HFF-Myc (cell line): ENCODE measurements at regions not wholly inside any gene's neighbourhood (a gene's known extent, or its start where the extent isn't known, plus 50 kb on each side); places are given as distances from the start of the nearest gene placed in this dataset.
A peak's percentile ranks its signal among the peaks of the same experiment; 100 is the strongest.

Experiments
- DNase-seq: peaks from one replicate; pipeline ENCODE4 v3.0.0-alpha.2; 2011; ENCODE audit warnings: low read depth; ENCODE audit errors: extremely low read depth
- H3K4me3 ChIP-seq: replicated peaks from 2 replicates; pipeline ENCODE4 v1.5.1; 2011; ENCODE audit warnings: low read depth, mild to moderate bottlenecking, control low read depth, low read length
- TF ChIP-seq, protein P1 (sequence below): IDR thresholded peaks from 2 replicates; pipeline ENCODE4 v1.5.1; 2012; ENCODE audit warnings: mild to moderate bottlenecking, low read depth, low read length, control low read depth; ENCODE audit errors: missing control alignments

DNA sequence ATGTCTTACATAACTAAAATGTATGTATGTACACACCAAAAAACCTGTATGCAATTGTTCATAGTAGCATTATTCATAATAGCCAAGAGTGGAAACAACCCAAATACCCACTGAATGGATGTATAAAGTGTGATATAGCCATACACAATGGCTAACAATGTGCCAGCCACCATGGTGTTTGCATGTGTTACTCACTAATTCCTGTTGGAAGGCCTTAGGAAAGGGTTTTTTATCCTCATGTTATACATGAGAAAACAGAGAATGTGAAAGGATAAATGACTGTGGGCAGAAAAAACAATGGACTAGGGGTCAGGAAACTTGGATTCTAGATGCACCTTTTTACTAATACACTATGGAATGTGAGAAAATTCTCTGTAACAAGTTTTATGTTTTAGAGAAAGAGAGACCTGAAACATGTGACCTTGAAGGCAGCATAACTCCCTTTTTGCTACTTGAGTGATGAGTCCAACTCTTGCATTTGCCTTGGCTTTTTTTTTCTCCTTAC is 55.7 kb downstream of the TIGD2 start:
- no peak overlapping the region for H3K4me3 ChIP-seq
- TF ChIP-seq, protein P1, sequence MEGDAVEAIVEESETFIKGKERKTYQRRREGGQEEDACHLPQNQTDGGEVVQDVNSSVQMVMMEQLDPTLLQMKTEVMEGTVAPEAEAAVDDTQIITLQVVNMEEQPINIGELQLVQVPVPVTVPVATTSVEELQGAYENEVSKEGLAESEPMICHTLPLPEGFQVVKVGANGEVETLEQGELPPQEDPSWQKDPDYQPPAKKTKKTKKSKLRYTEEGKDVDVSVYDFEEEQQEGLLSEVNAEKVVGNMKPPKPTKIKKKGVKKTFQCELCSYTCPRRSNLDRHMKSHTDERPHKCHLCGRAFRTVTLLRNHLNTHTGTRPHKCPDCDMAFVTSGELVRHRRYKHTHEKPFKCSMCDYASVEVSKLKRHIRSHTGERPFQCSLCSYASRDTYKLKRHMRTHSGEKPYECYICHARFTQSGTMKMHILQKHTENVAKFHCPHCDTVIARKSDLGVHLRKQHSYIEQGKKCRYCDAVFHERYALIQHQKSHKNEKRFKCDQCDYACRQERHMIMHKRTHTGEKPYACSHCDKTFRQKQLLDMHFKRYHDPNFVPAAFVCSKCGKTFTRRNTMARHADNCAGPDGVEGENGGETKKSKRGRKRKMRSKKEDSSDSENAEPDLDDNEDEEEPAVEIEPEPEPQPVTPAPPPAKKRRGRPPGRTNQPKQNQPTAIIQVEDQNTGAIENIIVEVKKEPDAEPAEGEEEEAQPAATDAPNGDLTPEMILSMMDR = no peak

GRCh38 chr4:89171176-89171805 is 60.0 kb downstream of the TIGD2 start:
- DNase-seq = no peak
- no peak overlapping the region for H3K4me3 ChIP-seq

More for the DNA sequence above, 55.7 kb downstream of the TIGD2 start:
- DNase-seq = no peak

DNA sequence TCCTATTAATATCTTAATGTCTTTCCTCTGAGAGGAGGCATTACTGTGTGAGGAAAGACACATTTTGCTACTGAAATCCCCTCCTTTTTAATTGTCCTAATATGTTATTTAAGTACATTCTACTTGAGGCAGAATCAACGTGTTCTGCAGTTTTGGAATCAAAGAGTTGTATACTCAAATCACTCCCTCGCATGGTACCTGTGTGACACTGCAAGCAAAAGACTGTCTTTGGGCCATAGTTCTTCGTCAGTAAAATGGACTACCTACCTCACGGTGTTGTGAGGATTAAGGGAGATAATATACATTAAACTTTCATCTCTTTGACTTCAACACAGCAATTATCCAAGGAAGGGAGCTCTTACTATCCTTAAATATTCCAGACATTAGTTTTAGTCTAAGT is 61.5 kb downstream of the TIGD2 start:
- no peak overlapping the region for H3K4me3 ChIP-seq
- no peak for DNase-seq

More at GRCh38 chr4:89171176-89171805, 60.0 kb downstream of the TIGD2 start:
- TF ChIP-seq, protein P1 = no peak

GRCh38 chr4:89173336-89174090 is 62.2 kb downstream of the TIGD2 start:
- no peak for DNase-seq
- TF ChIP-seq, protein P1 = no peak
- H3K4me3 ChIP-seq = no peak overlapping the region

More for the DNA sequence above, 61.5 kb downstream of the TIGD2 start:
- TF ChIP-seq, protein P1 = peak; percentile 5

GRCh38 chr4:89174784-89175183 is 63.5 kb downstream of the TIGD2 start:
- TF ChIP-seq, protein P1 = no peak
- H3K4me3 ChIP-seq = no peak overlapping the region
- DNase-seq = no peak

DNA sequence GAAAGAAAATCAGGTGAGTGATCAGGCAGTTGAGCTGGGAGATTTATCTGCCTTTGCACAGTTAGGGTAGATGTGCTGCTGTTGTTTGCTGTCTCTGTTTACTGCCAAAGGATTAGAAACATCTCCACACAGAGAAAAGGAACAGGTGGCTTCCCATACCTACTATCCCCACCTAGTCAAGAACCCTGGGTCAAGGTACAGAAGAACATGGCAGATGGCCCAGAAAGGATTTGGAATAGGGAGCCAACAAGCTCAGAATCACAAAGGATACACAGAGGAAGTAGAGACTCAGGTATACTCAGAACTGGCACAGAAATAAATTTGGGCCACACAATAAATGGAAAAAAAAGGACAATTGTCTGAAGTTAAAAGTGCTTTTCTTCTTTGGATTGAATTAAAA is 64.3 kb downstream of the TIGD2 start:
- TF ChIP-seq, protein P1 = no peak
- no peak for DNase-seq
- H3K4me3 ChIP-seq = no peak overlapping the region
